ENCODE measurements at regions not wholly inside any gene's neighbourhood (a gene's known extent, or its start where the extent isn't known, plus 50 kb on each side); places are given as distances from the start of the nearest gene placed in this dataset.

- Histone ChIP-seq H3K9me3 (ENCODE audit: low read depth, low read length) (no peaks in the 10 kb centered on the region), H3K27me3 (ENCODE audit: insufficient read depth, low read length) (no peaks in the 10 kb centered on the region), H3K4me3 (ENCODE audit: low read length) (no peak overlapping the region), H3K4me1 (ENCODE audit: insufficient read depth, low read length) (peaks cover 36% of the 10 kb centered on the region)
These were observed 527.4 kb upstream of the PROK2 start for GRCh38 chr3:72312339-72312738.

GRCh38 chr3:72311425-72311824, 526.5 kb upstream of the PROK2 start:
- H3K4me1 ChIP-seq (ENCODE audit: insufficient read depth, low read length) = peaks cover 36% of the 10 kb centered on the region
- H3K4me3 ChIP-seq (ENCODE audit: low read length) = no peak overlapping the region
- H3K27me3 ChIP-seq (ENCODE audit: insufficient read depth, low read length) = no peaks in the 10 kb centered on the region
- H3K9me3 ChIP-seq (ENCODE audit: low read depth, low read length) = no peaks in the 10 kb centered on the region

- H3K9me3 ChIP-seq (ENCODE audit: low read depth, low read length) = no peaks in the 10 kb centered on the region
- no peak overlapping the region for H3K4me3 ChIP-seq (ENCODE audit: low read length)
- peaks cover 36% of the 10 kb centered on the region for H3K4me1 ChIP-seq (ENCODE audit: insufficient read depth, low read length)
- no peaks in the 10 kb centered on the region for H3K27me3 ChIP-seq (ENCODE audit: insufficient read depth, low read length)
These were observed 525.8 kb upstream of the PROK2 start for GRCh38 chr3:72310419-72311380.

GRCh38 chr3:72309661-72310418, 524.9 kb upstream of the PROK2 start:
- peaks cover 36% of the 10 kb centered on the region for H3K4me1 ChIP-seq (ENCODE audit: insufficient read depth, low read length)
- no peak overlapping the region for H3K4me3 ChIP-seq (ENCODE audit: low read length)
- H3K27me3 ChIP-seq (ENCODE audit: insufficient read depth, low read length) = no peaks in the 10 kb centered on the region
- no peaks in the 10 kb centered on the region for H3K9me3 ChIP-seq (ENCODE audit: low read depth, low read length)

GRCh38 chr3:72308641-72309040, 523.7 kb upstream of the PROK2 start:
- peaks cover 36% of the 10 kb centered on the region for H3K4me1 ChIP-seq (ENCODE audit: insufficient read depth, low read length)
- H3K4me3 ChIP-seq (ENCODE audit: low read length) = no peak overlapping the region
- no peaks in the 10 kb centered on the region for H3K9me3 ChIP-seq (ENCODE audit: low read depth, low read length)
- H3K27me3 ChIP-seq (ENCODE audit: insufficient read depth, low read length) = no peaks in the 10 kb centered on the region

- Histone ChIP-seq H3K9me3 (ENCODE audit: low read depth, low read length) (no peaks in the 10 kb centered on the region), H3K27me3 (ENCODE audit: insufficient read depth, low read length) (no peaks in the 10 kb centered on the region), H3K4me1 (ENCODE audit: insufficient read depth, low read length) (peaks cover 36% of the 10 kb centered on the region), H3K4me3 (ENCODE audit: low read length) (no peak overlapping the region)
These were observed 522.6 kb upstream of the PROK2 start for GRCh38 chr3:72307438-72308115.

GRCh38 chr3:72306800-72307341, 521.9 kb upstream of the PROK2 start:
- Histone ChIP-seq H3K4me1 (ENCODE audit: insufficient read depth, low read length) (peaks cover 29% of the 10 kb centered on the region), H3K4me3 (ENCODE audit: low read length) (no peak overlapping the region), H3K27me3 (ENCODE audit: insufficient read depth, low read length) (no peaks in the 10 kb centered on the region), H3K9me3 (ENCODE audit: low read depth, low read length) (no peaks in the 10 kb centered on the region)

- Histone ChIP-seq H3K4me1 (ENCODE audit: insufficient read depth, low read length) (no peaks in the 10 kb centered on the region), H3K4me3 (ENCODE audit: low read length) (no peak overlapping the region), H3K27me3 (ENCODE audit: insufficient read depth, low read length) (no peaks in the 10 kb centered on the region), H3K9me3 (ENCODE audit: low read depth, low read length) (no peaks in the 10 kb centered on the region)
These were observed 519.0 kb upstream of the PROK2 start for GRCh38 chr3:72303926-72304325.

- no peaks in the 10 kb centered on the region for H3K4me1 ChIP-seq (ENCODE audit: insufficient read depth, low read length)
- no peaks in the 10 kb centered on the region for H3K9me3 ChIP-seq (ENCODE audit: low read depth, low read length)
- H3K4me3 ChIP-seq (ENCODE audit: low read length) = no peak overlapping the region
- no peaks in the 10 kb centered on the region for H3K27me3 ChIP-seq (ENCODE audit: insufficient read depth, low read length)
These were observed 516.8 kb upstream of the PROK2 start for GRCh38 chr3:72301779-72302178.

- Histone ChIP-seq H3K4me3 (ENCODE audit: low read length) (no peak overlapping the region), H3K27me3 (ENCODE audit: insufficient read depth, low read length) (no peaks in the 10 kb centered on the region), H3K9me3 (ENCODE audit: low read depth, low read length) (no peaks in the 10 kb centered on the region), H3K4me1 (ENCODE audit: insufficient read depth, low read length) (no peaks in the 10 kb centered on the region)
These were observed 515.7 kb upstream of the PROK2 start for GRCh38 chr3:72300621-72301020.

- no peaks in the 10 kb centered on the region for H3K9me3 ChIP-seq (ENCODE audit: low read depth, low read length)
- no peaks in the 10 kb centered on the region for H3K27me3 ChIP-seq (ENCODE audit: insufficient read depth, low read length)
- no peaks in the 10 kb centered on the region for H3K4me1 ChIP-seq (ENCODE audit: insufficient read depth, low read length)
- no peak overlapping the region for H3K4me3 ChIP-seq (ENCODE audit: low read length)
These were observed 514.9 kb upstream of the PROK2 start for GRCh38 chr3:72299823-72300222.

GRCh38 chr3:72299321-72299802, 514.4 kb upstream of the PROK2 start:
- H3K4me3 ChIP-seq (ENCODE audit: low read length) = no peak overlapping the region
- H3K27me3 ChIP-seq (ENCODE audit: insufficient read depth, low read length) = no peaks in the 10 kb centered on the region
- H3K9me3 ChIP-seq (ENCODE audit: low read depth, low read length) = no peaks in the 10 kb centered on the region
- H3K4me1 ChIP-seq (ENCODE audit: insufficient read depth, low read length) = no peaks in the 10 kb centered on the region

- no peak overlapping the region for H3K4me3 ChIP-seq (ENCODE audit: low read length)
- H3K27me3 ChIP-seq (ENCODE audit: insufficient read depth, low read length) = no peaks in the 10 kb centered on the region
- no peaks in the 10 kb centered on the region for H3K4me1 ChIP-seq (ENCODE audit: insufficient read depth, low read length)
- H3K9me3 ChIP-seq (ENCODE audit: low read depth, low read length) = no peaks in the 10 kb centered on the region
These were observed 513.5 kb upstream of the PROK2 start for GRCh38 chr3:72298201-72299152.

GRCh38 chr3:72297481-72297880, 512.5 kb upstream of the PROK2 start:
- no peak overlapping the region for H3K4me3 ChIP-seq (ENCODE audit: low read length)
- H3K9me3 ChIP-seq (ENCODE audit: low read depth, low read length) = no peaks in the 10 kb centered on the region
- H3K4me1 ChIP-seq (ENCODE audit: insufficient read depth, low read length) = no peaks in the 10 kb centered on the region
- H3K27me3 ChIP-seq (ENCODE audit: insufficient read depth, low read length) = no peaks in the 10 kb centered on the region

All from mononuclear cell (primary cell).